NB4 (cell line): ENCODE measurements at regions not wholly inside any gene's neighbourhood (a gene's known extent, or its start where the extent isn't known, plus 50 kb on each side); places are given as distances from the start of the nearest gene placed in this dataset.
"Not testable (repeated sequence)": the region's sequence is repeated elsewhere in the genome, so short reads cannot be mapped to it uniquely, and the experiment has no call there.

Source experiments
- DNase-seq: peaks from one replicate; pipeline ENCODE4 v3.0.0; 2010; ENCODE audit warnings: low read depth
- H3K4me3 ChIP-seq: one replicate; pipeline ENCODE4 v1.5.1; 2011; ENCODE audit warnings: mild to moderate bottlenecking, low read depth, low read length, moderate library complexity
- CTCF ChIP-seq: IDR thresholded peaks from one replicate; pipeline ENCODE4 v1.5.1; 2012; ENCODE audit warnings: low read depth, low read length
- MAX ChIP-seq: IDR thresholded peaks from 2 replicates; pipeline ENCODE4 v1.6.1; 2011; ENCODE audit warnings: low read depth, low read length
- MYC ChIP-seq: IDR thresholded peaks from 2 replicates; pipeline ENCODE4 v1.6.1; 2011; ENCODE audit warnings: low read depth, low read length
- POLR2A ChIP-seq: IDR thresholded peaks from 2 replicates; pipeline ENCODE4 v1.6.1; 2011; ENCODE audit warnings: mild to moderate bottlenecking; ENCODE audit not compliant: insufficient read length; ENCODE audit errors: extremely low read depth

- TF ChIP-seq MAX = no peak
- TF ChIP-seq CTCF = no peak
- DNase-seq = no peak
- H3K4me3 ChIP-seq = no peak overlapping the region
Observed at GRCh38 chr1:55519937-55520683, 304.9 kb upstream of the USP24 start.

GRCh38 chr1:55519276-55519675 is 304.1 kb upstream of the USP24 start:
- DNase-seq = no peak
- no peak overlapping the region for H3K4me3 ChIP-seq
- TF ChIP-seq POLR2A (no peak), MYC (no peak), CTCF (no peak), MAX (no peak)

GRCh38 chr1:55517036-55517435 is 301.9 kb upstream of the USP24 start:
- H3K4me3 ChIP-seq = no peak overlapping the region
- TF ChIP-seq CTCF = no peak
- no peak for TF ChIP-seq POLR2A
- no peak for TF ChIP-seq MYC
- TF ChIP-seq MAX = no peak
- DNase-seq = no peak

- H3K4me3 ChIP-seq, DNase-seq: not testable (repeated sequence)
Observed at GRCh38 chr1:55514571-55514970, 299.4 kb upstream of the USP24 start.

GRCh38 chr1:55512466-55512865 is 297.3 kb upstream of the USP24 start:
- DNase-seq = no peak
- H3K4me3 ChIP-seq = no peak overlapping the region
- TF ChIP-seq POLR2A = no peak
- TF ChIP-seq MAX = no peak

GRCh38 chr1:55507578-55507931 is 292.4 kb upstream of the USP24 start:
- no peak for DNase-seq
- no peak overlapping the region for H3K4me3 ChIP-seq
- TF ChIP-seq MAX (no peak), MYC (no peak), POLR2A (no peak), CTCF (no peak)

GRCh38 chr1:55506740-55507577 is 291.8 kb upstream of the USP24 start:
- TF ChIP-seq MYC = no peak
- no peak for TF ChIP-seq CTCF
- TF ChIP-seq MAX = no peak
- TF ChIP-seq POLR2A = no peak
- no peak overlapping the region for H3K4me3 ChIP-seq
- no peak for DNase-seq
